Liver (tissue), 3 donors: ENCODE measurements at regions not wholly inside any gene's neighbourhood (a gene's known extent, or its start where the extent isn't known, plus 50 kb on each side); places are given as distances from the start of the nearest gene placed in this dataset.

ENCODE experiments used
- GABPA ChIP-seq, 2 donors: IDR thresholded peaks in 1 of 2; conservative IDR thresholded peaks in 1 of 2; 2 replicates each; pipeline ENCODE4 v1.6.1; 2016; ENCODE audit warnings: antibody characterized with exemption in 2 of 2, mild to moderate bottlenecking in 1 of 2, moderate library complexity in 1 of 2
- HNF4A ChIP-seq, 2 donors: conservative IDR thresholded peaks; 2 replicates each; pipeline ENCODE4 v1.6.1; 2016; ENCODE audit warnings: antibody characterized with exemption in 2 of 2, mild to moderate bottlenecking in 2 of 2
- HNF4G ChIP-seq: IDR thresholded peaks from 2 replicates; pipeline ENCODE4 v1.6.1; 2016; ENCODE audit warnings: antibody characterized with exemption
- JUND ChIP-seq, 2 donors: IDR thresholded peaks; 2 replicates each; pipeline ENCODE4 v1.6.1; 2016; ENCODE audit warnings: antibody characterized with exemption in 2 of 2
- NR2F2 ChIP-seq: IDR thresholded peaks from 2 replicates; pipeline ENCODE4 v1.6.1; 2016; ENCODE audit warnings: antibody characterized with exemption
- RAD21 ChIP-seq, 2 donors: IDR thresholded peaks; 2 replicates each; pipeline ENCODE4 v1.6.1; 2016; ENCODE audit warnings: antibody characterized with exemption in 2 of 2, mild to moderate bottlenecking in 2 of 2
- TAF1 ChIP-seq: conservative IDR thresholded peaks from 2 replicates; pipeline ENCODE4 v1.6.1; 2016; ENCODE audit warnings: antibody characterized with exemption, mild to moderate bottlenecking
- YY1 ChIP-seq: IDR thresholded peaks from 2 replicates; pipeline ENCODE4 v1.6.1; 2016; ENCODE audit warnings: antibody characterized with exemption, mild to moderate bottlenecking
- TF ChIP-seq, protein P1 (sequence below): fragments of 150-350 bp; IDR thresholded peaks from 2 replicates; pipeline ENCODE4 v1.5.1; 2017; ENCODE audit warnings: improper control_type of control experiment, low read depth, low read length; ENCODE audit not compliant: missing input control
- TF ChIP-seq, protein P2 (sequence below): IDR thresholded peaks from 2 replicates; pipeline ENCODE4 v1.6.1; 2016; ENCODE audit warnings: antibody characterized with exemption
- TF ChIP-seq, protein P3 (sequence below): IDR thresholded peaks from 2 replicates; pipeline ENCODE4 v1.6.1; 2016; ENCODE audit warnings: antibody characterized with exemption, mild to moderate bottlenecking
- TF ChIP-seq, protein P4 (sequence below): IDR thresholded peaks from 2 replicates; pipeline ENCODE4 v1.6.1; 2016; ENCODE audit warnings: antibody characterized with exemption
- TF ChIP-seq, protein P5 (sequence below): IDR thresholded peaks from 2 replicates; pipeline ENCODE4 v1.6.1; 2016; ENCODE audit warnings: antibody characterized with exemption
- donor health status: healthy.
- donor health status: healthy.

DNA sequence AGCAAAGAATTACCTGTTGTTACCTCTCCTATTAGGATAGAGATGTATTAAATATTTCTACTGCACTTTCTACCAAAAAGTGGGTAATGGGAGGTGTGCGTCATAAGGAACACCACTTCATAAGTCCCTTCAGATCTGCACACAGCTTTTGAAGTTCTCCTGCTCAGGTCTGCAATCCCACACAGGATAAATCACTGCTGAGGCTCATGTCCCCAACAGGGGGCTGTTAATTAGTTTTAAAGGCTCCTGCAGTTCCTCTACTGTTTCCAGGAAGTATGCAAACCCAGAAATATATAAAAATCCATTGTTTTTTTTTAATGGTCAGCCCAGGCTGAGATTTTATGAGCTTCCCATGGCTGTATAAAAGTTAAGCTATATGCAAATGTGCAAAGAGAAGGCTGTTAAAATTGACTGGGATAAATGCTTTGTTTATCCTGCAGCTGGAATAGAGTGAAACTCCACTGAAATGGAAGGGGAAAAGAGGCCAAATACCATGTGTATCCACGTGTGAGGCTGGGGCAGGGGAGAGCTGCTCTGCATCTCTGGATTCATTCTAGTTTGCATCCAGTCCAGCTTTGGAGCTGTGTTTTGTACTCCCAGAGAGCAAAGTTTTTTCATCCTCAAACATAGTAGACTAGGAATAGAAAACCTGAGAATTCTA is 903.7 kb downstream of the TDRD15 start:
- TF ChIP-seq, protein P1, sequence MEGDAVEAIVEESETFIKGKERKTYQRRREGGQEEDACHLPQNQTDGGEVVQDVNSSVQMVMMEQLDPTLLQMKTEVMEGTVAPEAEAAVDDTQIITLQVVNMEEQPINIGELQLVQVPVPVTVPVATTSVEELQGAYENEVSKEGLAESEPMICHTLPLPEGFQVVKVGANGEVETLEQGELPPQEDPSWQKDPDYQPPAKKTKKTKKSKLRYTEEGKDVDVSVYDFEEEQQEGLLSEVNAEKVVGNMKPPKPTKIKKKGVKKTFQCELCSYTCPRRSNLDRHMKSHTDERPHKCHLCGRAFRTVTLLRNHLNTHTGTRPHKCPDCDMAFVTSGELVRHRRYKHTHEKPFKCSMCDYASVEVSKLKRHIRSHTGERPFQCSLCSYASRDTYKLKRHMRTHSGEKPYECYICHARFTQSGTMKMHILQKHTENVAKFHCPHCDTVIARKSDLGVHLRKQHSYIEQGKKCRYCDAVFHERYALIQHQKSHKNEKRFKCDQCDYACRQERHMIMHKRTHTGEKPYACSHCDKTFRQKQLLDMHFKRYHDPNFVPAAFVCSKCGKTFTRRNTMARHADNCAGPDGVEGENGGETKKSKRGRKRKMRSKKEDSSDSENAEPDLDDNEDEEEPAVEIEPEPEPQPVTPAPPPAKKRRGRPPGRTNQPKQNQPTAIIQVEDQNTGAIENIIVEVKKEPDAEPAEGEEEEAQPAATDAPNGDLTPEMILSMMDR, result no peak
- TF ChIP-seq RAD21 (IDR thresholded peaks at IDR 0.05) (no peak), YY1 (no peak), GABPA (IDR thresholded peaks at IDR 0.05 in 1 of 2, conservative IDR thresholded peaks at IDR 0.05 in 1 of 2) (no peak), NR2F2 (no peak), JUND (IDR thresholded peaks at IDR 0.05) (no peak), HNF4A (conservative IDR thresholded peaks at IDR 0.05) (no peak), TAF1 (no peak), HNF4G (no peak)
- TF ChIP-seq, protein P2, sequence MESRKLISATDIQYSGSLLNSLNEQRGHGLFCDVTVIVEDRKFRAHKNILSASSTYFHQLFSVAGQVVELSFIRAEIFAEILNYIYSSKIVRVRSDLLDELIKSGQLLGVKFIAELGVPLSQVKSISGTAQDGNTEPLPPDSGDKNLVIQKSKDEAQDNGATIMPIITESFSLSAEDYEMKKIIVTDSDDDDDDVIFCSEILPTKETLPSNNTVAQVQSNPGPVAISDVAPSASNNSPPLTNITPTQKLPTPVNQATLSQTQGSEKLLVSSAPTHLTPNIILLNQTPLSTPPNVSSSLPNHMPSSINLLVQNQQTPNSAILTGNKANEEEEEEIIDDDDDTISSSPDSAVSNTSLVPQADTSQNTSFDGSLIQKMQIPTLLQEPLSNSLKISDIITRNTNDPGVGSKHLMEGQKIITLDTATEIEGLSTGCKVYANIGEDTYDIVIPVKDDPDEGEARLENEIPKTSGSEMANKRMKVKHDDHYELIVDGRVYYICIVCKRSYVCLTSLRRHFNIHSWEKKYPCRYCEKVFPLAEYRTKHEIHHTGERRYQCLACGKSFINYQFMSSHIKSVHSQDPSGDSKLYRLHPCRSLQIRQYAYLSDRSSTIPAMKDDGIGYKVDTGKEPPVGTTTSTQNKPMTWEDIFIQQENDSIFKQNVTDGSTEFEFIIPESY, result no peak
- TF ChIP-seq, protein P3, sequence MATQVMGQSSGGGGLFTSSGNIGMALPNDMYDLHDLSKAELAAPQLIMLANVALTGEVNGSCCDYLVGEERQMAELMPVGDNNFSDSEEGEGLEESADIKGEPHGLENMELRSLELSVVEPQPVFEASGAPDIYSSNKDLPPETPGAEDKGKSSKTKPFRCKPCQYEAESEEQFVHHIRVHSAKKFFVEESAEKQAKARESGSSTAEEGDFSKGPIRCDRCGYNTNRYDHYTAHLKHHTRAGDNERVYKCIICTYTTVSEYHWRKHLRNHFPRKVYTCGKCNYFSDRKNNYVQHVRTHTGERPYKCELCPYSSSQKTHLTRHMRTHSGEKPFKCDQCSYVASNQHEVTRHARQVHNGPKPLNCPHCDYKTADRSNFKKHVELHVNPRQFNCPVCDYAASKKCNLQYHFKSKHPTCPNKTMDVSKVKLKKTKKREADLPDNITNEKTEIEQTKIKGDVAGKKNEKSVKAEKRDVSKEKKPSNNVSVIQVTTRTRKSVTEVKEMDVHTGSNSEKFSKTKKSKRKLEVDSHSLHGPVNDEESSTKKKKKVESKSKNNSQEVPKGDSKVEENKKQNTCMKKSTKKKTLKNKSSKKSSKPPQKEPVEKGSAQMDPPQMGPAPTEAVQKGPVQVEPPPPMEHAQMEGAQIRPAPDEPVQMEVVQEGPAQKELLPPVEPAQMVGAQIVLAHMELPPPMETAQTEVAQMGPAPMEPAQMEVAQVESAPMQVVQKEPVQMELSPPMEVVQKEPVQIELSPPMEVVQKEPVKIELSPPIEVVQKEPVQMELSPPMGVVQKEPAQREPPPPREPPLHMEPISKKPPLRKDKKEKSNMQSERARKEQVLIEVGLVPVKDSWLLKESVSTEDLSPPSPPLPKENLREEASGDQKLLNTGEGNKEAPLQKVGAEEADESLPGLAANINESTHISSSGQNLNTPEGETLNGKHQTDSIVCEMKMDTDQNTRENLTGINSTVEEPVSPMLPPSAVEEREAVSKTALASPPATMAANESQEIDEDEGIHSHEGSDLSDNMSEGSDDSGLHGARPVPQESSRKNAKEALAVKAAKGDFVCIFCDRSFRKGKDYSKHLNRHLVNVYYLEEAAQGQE, result no peak
- TF ChIP-seq, protein P4, sequence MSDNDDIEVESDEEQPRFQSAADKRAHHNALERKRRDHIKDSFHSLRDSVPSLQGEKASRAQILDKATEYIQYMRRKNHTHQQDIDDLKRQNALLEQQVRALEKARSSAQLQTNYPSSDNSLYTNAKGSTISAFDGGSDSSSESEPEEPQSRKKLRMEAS, result no peak
- TF ChIP-seq, protein P5, sequence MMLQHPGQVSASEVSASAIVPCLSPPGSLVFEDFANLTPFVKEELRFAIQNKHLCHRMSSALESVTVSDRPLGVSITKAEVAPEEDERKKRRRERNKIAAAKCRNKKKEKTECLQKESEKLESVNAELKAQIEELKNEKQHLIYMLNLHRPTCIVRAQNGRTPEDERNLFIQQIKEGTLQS, result no peak
